A673 (cell line): ENCODE measurements at regions not wholly inside any gene's neighbourhood (a gene's known extent, or its start where the extent isn't known, plus 50 kb on each side); places are given as distances from the start of the nearest gene placed in this dataset.

ENCODE experiments used
- EZH2 ChIP-seq: fragments of 200-600 bp; sonication (generic); IDR thresholded peaks from 2 replicates; pipeline ENCODE4 v1.6.1; 2017; ENCODE audit warnings: borderline replicate concordance, low read depth, mild to moderate bottlenecking, mixed read lengths, antibody characterized with exemption, low read length; ENCODE audit not compliant: poor library complexity, severe bottlenecking
- TF ChIP-seq, protein P1 (sequence below): fragments of 300-800, 200-600 bp; sonication (generic); conservative IDR thresholded peaks from 2 replicates; pipeline ENCODE4 v1.5.1; 2017; ENCODE audit warnings: low read depth, mild to moderate bottlenecking, antibody characterized with exemption, low read length, moderate library complexity, mixed read lengths

- TF ChIP-seq, protein P1, sequence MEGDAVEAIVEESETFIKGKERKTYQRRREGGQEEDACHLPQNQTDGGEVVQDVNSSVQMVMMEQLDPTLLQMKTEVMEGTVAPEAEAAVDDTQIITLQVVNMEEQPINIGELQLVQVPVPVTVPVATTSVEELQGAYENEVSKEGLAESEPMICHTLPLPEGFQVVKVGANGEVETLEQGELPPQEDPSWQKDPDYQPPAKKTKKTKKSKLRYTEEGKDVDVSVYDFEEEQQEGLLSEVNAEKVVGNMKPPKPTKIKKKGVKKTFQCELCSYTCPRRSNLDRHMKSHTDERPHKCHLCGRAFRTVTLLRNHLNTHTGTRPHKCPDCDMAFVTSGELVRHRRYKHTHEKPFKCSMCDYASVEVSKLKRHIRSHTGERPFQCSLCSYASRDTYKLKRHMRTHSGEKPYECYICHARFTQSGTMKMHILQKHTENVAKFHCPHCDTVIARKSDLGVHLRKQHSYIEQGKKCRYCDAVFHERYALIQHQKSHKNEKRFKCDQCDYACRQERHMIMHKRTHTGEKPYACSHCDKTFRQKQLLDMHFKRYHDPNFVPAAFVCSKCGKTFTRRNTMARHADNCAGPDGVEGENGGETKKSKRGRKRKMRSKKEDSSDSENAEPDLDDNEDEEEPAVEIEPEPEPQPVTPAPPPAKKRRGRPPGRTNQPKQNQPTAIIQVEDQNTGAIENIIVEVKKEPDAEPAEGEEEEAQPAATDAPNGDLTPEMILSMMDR: no peak
- no peak for TF ChIP-seq EZH2
These were observed 465.5 kb downstream of the MATN1 start for GRCh38 chr1:30257742-30258380.
